ENCODE measurements at regions not wholly inside any gene's neighbourhood (a gene's known extent, or its start where the extent isn't known, plus 50 kb on each side); places are given as distances from the start of the nearest gene placed in this dataset.

DNA sequence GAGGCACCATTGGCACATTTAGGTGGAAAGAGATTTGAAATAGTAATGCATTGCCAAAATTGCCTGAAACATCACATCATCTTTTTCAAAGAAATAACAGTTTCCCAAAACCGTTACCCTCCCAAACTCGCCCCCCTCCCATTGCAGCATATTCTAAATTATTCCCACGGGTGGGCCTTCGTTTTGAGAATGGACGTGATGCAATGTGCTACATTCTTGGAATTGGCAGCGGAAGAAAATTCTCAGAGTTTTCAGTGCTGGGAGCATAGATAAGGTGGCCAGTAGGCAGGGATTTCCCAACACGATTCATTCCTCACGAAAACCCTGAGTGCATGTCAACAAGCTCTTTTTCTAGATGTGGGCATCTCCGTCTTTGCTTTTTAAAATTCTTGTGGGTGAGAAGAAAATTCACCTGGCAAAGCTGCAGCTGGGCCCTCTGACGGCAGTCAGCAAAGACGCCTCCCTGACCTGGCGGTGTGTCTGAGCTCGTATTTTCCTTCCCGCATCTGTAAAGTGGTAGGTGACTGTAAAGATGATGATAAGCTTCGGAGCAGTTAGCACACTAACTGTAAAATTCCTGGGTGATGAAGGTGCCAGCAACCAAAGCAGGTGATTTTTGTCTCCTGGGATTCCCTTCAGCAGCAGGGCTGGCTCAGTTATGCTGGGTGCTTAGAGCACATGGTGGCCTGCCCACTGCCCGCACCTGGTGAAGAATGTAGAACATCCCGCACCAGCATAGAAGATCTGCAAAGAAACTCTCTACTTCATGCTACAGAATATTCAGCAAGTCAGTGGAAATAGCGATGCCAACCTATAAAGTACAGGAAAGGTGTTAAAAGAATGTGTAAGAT is 141.9 kb upstream of the KLF6 start (continued):
- no peak for TF ChIP-seq HNRNPH1 (optimal IDR thresholded peaks at IDR 0.05; ENCODE audit: low read depth, low read length)
- no peak for TF ChIP-seq ESRRA (IDR thresholded peaks at IDR 0.05; ENCODE audit: borderline replicate concordance, low read depth)
- no peak for TF ChIP-seq BRF1 (IDR thresholded peaks at IDR 0.05; ENCODE audit: borderline replicate concordance, extremely low read depth, insufficient read length)
- TF ChIP-seq, protein P1, sequence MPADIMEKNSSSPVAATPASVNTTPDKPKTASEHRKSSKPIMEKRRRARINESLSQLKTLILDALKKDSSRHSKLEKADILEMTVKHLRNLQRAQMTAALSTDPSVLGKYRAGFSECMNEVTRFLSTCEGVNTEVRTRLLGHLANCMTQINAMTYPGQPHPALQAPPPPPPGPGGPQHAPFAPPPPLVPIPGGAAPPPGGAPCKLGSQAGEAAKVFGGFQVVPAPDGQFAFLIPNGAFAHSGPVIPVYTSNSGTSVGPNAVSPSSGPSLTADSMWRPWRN (IDR thresholded peaks at IDR 0.05; ENCODE audit: low read depth) = 0 out of 2 replicates have a peak, but pooled peaks have one; percentile 31
- no peak for TF ChIP-seq ZNF76 (CRISPR knock-in tag; IDR thresholded peaks at IDR 0.05; ENCODE audit: borderline replicate concordance)
- TF ChIP-seq ZBED1 (IDR thresholded peaks at IDR 0.05) = no peak
- TF ChIP-seq HDAC1 (IDR thresholded peaks at IDR 0.05) = peak; percentile 30 to 93; a peak in 2 of 4 replicates
- TF ChIP-seq ESRRB (CRISPR knock-in tag; IDR thresholded peaks at IDR 0.05; ENCODE audit: borderline replicate concordance) = no peak
- peak; percentile 53; the same call in 1 of the 2 replicates for TF ChIP-seq POLR2H (tag; IDR thresholded peaks at IDR 0.05; ENCODE audit: low read depth)
- no peak for TF ChIP-seq ZNF133 (CRISPR knock-in tag; IDR thresholded peaks at IDR 0.05)
- TF ChIP-seq, protein P2, sequence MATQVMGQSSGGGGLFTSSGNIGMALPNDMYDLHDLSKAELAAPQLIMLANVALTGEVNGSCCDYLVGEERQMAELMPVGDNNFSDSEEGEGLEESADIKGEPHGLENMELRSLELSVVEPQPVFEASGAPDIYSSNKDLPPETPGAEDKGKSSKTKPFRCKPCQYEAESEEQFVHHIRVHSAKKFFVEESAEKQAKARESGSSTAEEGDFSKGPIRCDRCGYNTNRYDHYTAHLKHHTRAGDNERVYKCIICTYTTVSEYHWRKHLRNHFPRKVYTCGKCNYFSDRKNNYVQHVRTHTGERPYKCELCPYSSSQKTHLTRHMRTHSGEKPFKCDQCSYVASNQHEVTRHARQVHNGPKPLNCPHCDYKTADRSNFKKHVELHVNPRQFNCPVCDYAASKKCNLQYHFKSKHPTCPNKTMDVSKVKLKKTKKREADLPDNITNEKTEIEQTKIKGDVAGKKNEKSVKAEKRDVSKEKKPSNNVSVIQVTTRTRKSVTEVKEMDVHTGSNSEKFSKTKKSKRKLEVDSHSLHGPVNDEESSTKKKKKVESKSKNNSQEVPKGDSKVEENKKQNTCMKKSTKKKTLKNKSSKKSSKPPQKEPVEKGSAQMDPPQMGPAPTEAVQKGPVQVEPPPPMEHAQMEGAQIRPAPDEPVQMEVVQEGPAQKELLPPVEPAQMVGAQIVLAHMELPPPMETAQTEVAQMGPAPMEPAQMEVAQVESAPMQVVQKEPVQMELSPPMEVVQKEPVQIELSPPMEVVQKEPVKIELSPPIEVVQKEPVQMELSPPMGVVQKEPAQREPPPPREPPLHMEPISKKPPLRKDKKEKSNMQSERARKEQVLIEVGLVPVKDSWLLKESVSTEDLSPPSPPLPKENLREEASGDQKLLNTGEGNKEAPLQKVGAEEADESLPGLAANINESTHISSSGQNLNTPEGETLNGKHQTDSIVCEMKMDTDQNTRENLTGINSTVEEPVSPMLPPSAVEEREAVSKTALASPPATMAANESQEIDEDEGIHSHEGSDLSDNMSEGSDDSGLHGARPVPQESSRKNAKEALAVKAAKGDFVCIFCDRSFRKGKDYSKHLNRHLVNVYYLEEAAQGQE (IDR thresholded peaks at IDR 0.05; ENCODE audit: borderline replicate concordance) = peak; percentile 11; the same call in 1 of the 2 replicates
- TF ChIP-seq, protein P2 (CRISPR knock-in tag; IDR thresholded peaks at IDR 0.05; ENCODE audit: low read depth) = no peak
- peak; percentile 96 for TF ChIP-seq HDAC2 (IDR thresholded peaks at IDR 0.05)
- no peak for TF ChIP-seq HNRNPK (IDR thresholded peaks at IDR 0.05; ENCODE audit: low read depth, low read length, poor library complexity, severe bottlenecking)
- TF ChIP-seq ZNF75A (CRISPR knock-in tag; IDR thresholded peaks at IDR 0.05) = no peak
- TF ChIP-seq NRF1 (conservative IDR thresholded peaks at IDR 0.05 in 1 of 2, IDR thresholded peaks at IDR 0.05 in 1 of 2) = no peak
- TF ChIP-seq NR3C1 (CRISPR knock-in tag; IDR thresholded peaks at IDR 0.05) = no peak
- TF ChIP-seq ZNF274 (IDR thresholded peaks at IDR 0.05; ENCODE audit: borderline replicate concordance, low read depth, low read length) = no peak
- TF ChIP-seq, protein P3, sequence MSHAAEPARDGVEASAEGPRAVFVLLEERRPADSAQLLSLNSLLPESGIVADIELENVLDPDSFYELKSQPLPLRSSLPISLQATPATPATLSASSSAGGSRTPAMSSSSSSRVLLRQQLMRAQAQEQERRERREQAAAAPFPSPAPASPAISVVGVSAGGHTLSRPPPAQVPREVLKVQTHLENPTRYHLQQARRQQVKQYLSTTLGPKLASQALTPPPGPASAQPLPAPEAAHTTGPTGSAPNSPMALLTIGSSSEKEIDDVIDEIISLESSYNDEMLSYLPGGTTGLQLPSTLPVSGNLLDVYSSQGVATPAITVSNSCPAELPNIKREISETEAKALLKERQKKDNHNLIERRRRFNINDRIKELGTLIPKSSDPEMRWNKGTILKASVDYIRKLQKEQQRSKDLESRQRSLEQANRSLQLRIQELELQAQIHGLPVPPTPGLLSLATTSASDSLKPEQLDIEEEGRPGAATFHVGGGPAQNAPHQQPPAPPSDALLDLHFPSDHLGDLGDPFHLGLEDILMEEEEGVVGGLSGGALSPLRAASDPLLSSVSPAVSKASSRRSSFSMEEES (CRISPR knock-in tag; IDR thresholded peaks at IDR 0.05) = no peak

Data from K562 (cell line).